HEK293 (cell line): ENCODE measurements at regions not wholly inside any gene's neighbourhood (a gene's known extent, or its start where the extent isn't known, plus 50 kb on each side); places are given as distances from the start of the nearest gene placed in this dataset.

Experiments used
- CTCF ChIA-PET: fragments of 350-600 bp; formaldehyde crosslinking; extraction: SDS; loops from one replicate; lab custom pipeline; 2021; ENCODE audit warnings: antibody characterized with exemption; lab: Yijun Ruan, JAX
- POLR2A ChIA-PET: fragments of 300-600 bp; formaldehyde crosslinking; extraction: SDS; loops from one replicate; lab custom pipeline; 2020; ENCODE audit warnings: antibody characterized with exemption, inconsistent platforms; lab: Yijun Ruan, JAX
- H3K27ac ChIP-seq: fragments of 200-500 bp; sonication (Bioruptor generic); 2 replicates; pipeline ENCODE4 v1.5.1; 2014; ENCODE audit warnings: low read depth, low read length, control low read depth, inconsistent platforms; ENCODE audit errors: extremely low read depth
- H3K36me3 ChIP-seq, 2 experiments: fragments of 200-500 bp in 1 of 2; sonication (Bioruptor generic) in 1 of 2; 1 replicate in 1 of 2; 2 replicates in 1 of 2; pipeline ENCODE4 v1.5.1; 2014 to 2017; ENCODE audit warnings: inconsistent platforms in 2 of 2, low read length in 2 of 2; ENCODE audit not compliant: control insufficient read depth in 2 of 2, insufficient read depth in 1 of 2
- H3K4me1 ChIP-seq: fragments of 200-500 bp; sonication (Bioruptor generic); 2 replicates; pipeline ENCODE4 v1.5.1; 2014; ENCODE audit warnings: mild to moderate bottlenecking, low read length, inconsistent platforms; ENCODE audit not compliant: control insufficient read depth, insufficient read depth
- H3K4me3 ChIP-seq: 2 replicates; pipeline ENCODE4 v1.5.1; 2011; ENCODE audit warnings: low read depth, mild to moderate bottlenecking, control low read depth, low read length, moderate library complexity
- H3K9me3 ChIP-seq: fragments of 200-500 bp; sonication (Bioruptor generic); 2 replicates; pipeline ENCODE4 v1.5.1; 2014; ENCODE audit warnings: low read depth, low read length, inconsistent platforms; ENCODE audit not compliant: control insufficient read depth, insufficient read depth
- GFI1B ChIP-seq: fragments of 450-650 bp; formaldehyde crosslinking; IDR thresholded peaks from 2 replicates; pipeline ENCODE4 v1.5.1; 2016; ENCODE audit warnings: missing biosample characterization, missing genetic modification characterization
- KLF16 ChIP-seq: fragments of 450-650 bp; formaldehyde crosslinking; IDR thresholded peaks from 2 replicates; pipeline ENCODE4 v1.5.1; 2017; ENCODE audit warnings: missing biosample characterization, missing genetic modification characterization
- PRDM2 ChIP-seq: fragments of 450-650 bp; formaldehyde crosslinking; IDR thresholded peaks from 2 replicates; pipeline ENCODE4 v1.5.1; 2016; ENCODE audit warnings: missing biosample characterization, missing genetic modification characterization, borderline replicate concordance
- SP3 ChIP-seq: fragments of 450-650 bp; formaldehyde crosslinking; IDR thresholded peaks from 2 replicates; pipeline ENCODE4 v1.5.1; 2016; ENCODE audit warnings: missing biosample characterization, missing genetic modification characterization
- TRIM28 ChIP-seq: IDR thresholded peaks from 2 replicates; pipeline ENCODE4 v1.6.1; 2011; ENCODE audit warnings: low read length, control low read depth, borderline replicate concordance
- YY2 ChIP-seq: fragments of 450-650 bp; formaldehyde crosslinking; IDR thresholded peaks from 2 replicates; pipeline ENCODE4 v1.5.1; 2016; ENCODE audit warnings: missing biosample characterization, missing genetic modification characterization
- ZNF10 ChIP-seq: fragments of 450-650 bp; formaldehyde crosslinking; IDR thresholded peaks from 2 replicates; pipeline ENCODE4 v1.5.1; 2017; ENCODE audit warnings: missing biosample characterization, missing genetic modification characterization
- ZNF184 ChIP-seq: fragments of 450-650 bp; IDR thresholded peaks from 2 replicates; pipeline ENCODE4 v1.5.1; 2018; ENCODE audit warnings: missing biosample characterization, mild to moderate bottlenecking, missing genetic modification characterization
- ZNF223 ChIP-seq: fragments of 450-650 bp; formaldehyde crosslinking; IDR thresholded peaks from 2 replicates; pipeline ENCODE4 v1.5.1; 2016; ENCODE audit warnings: missing biosample characterization, missing genetic modification characterization
- ZNF24 ChIP-seq: fragments of 450-650 bp; formaldehyde crosslinking; IDR thresholded peaks from 2 replicates; pipeline ENCODE4 v1.5.1; 2016; ENCODE audit warnings: missing biosample characterization, missing genetic modification characterization
- ZNF311 ChIP-seq: fragments of 450-650 bp; formaldehyde crosslinking; IDR thresholded peaks from 2 replicates; pipeline ENCODE4 v1.5.1; 2017; ENCODE audit warnings: missing biosample characterization, missing genetic modification characterization, borderline replicate concordance
- ZNF510 ChIP-seq: fragments of 450-650 bp; formaldehyde crosslinking; IDR thresholded peaks from 2 replicates; pipeline ENCODE4 v1.5.1; 2018; ENCODE audit warnings: mild to moderate bottlenecking, missing genetic modification characterization, missing biosample characterization; ENCODE audit not compliant: insufficient replicate concordance
- ZNF639 ChIP-seq: fragments of 450-650 bp; formaldehyde crosslinking; IDR thresholded peaks from 2 replicates; pipeline ENCODE4 v1.5.1; 2016; ENCODE audit warnings: missing biosample characterization, missing genetic modification characterization
- ZNF645 ChIP-seq: fragments of 450-650 bp; formaldehyde crosslinking; IDR thresholded peaks from 2 replicates; pipeline ENCODE4; 2016; ENCODE audit warnings: missing biosample characterization, missing genetic modification characterization
- ZNF664 ChIP-seq: fragments of 450-650 bp; formaldehyde crosslinking; IDR thresholded peaks from 2 replicates; pipeline ENCODE4 v1.5.1; 2016; ENCODE audit warnings: missing biosample characterization, missing genetic modification characterization
- ZSCAN5A ChIP-seq: fragments of 450-650 bp; formaldehyde crosslinking; IDR thresholded peaks from 2 replicates; pipeline ENCODE4 v1.5.1; 2016; ENCODE audit warnings: missing biosample characterization, missing genetic modification characterization
- ZXDB ChIP-seq: fragments of 450-650 bp; formaldehyde crosslinking; IDR thresholded peaks from 2 replicates; pipeline ENCODE4 v1.5.1; 2016; ENCODE audit warnings: missing biosample characterization, missing genetic modification characterization

GRCh38 chr2:106606652-106607051, 119.5 kb downstream of the CD8B2 start (continued):
- TF ChIP-seq ZXDB (tag by site-specific recombination) (no peak), ZNF510 (no peak)
- TF ChIP-seq, all 188 proteins: peak for 0

GRCh38 chr2:106607371-106607770, 120.2 kb downstream of the CD8B2 start:
- H3K4me3 ChIP-seq = no peak overlapping the region
- no peaks in the 10 kb centered on the region for H3K4me1 ChIP-seq
- POLR2A ChIA-PET = no interaction called here
- H3K27ac ChIP-seq = no peak overlapping the region
- TF ChIP-seq SP3 (tag by site-specific recombination) = no peak
- TF ChIP-seq ZNF639 (tag by site-specific recombination) = no peak
- TF ChIP-seq TRIM28 = no peak
- no peak for TF ChIP-seq GFI1B (tag by site-specific recombination)
- no peak for TF ChIP-seq PRDM2
- CTCF ChIA-PET = no interaction called here
- no peaks in the 10 kb centered on the region for H3K9me3 ChIP-seq
- H3K36me3 ChIP-seq = no peaks in the 10 kb centered on the region

GRCh38 chr2:106609780-106610179, 122.6 kb downstream of the CD8B2 start:
- POLR2A ChIA-PET = no interaction called here
- Histone ChIP-seq H3K4me1 (no peaks in the 10 kb centered on the region), H3K27ac (no peak overlapping the region), H3K4me3 (no peak overlapping the region), H3K9me3 (no peaks in the 10 kb centered on the region), H3K36me3 (no peaks in the 10 kb centered on the region)
- TF ChIP-seq ZNF223 = no peak
- no peak for TF ChIP-seq ZNF10 (tag by site-specific recombination)
- TF ChIP-seq YY2 = no peak
- no peak for TF ChIP-seq ZNF311 (tag by site-specific recombination)
- TF ChIP-seq ZNF645 (tag by site-specific recombination) = no peak
- TF ChIP-seq ZNF184 (tag by site-specific recombination) = no peak
- no peak for TF ChIP-seq ZSCAN5A
- no peak for TF ChIP-seq ZNF24 (tag by site-specific recombination)
- no peak for TF ChIP-seq KLF16 (tag by site-specific recombination)
- TF ChIP-seq ZNF664 (tag by site-specific recombination) = no peak
- CTCF ChIA-PET = interaction anchor here (0.8 kb wide), 1 partner anchor 644 kb away, joined by 3 read pairs; no protein-coding TSS in a partner anchor
